CD4-positive, alpha-beta T cell treated with Interleukin-17A for 1 hour (primary cell): ENCODE measurements at regions not wholly inside any gene's neighbourhood (a gene's known extent, or its start where the extent isn't known, plus 50 kb on each side); places are given as distances from the start of the nearest gene placed in this dataset.
"Not testable (repeated sequence)": the region's sequence is repeated elsewhere in the genome, so short reads cannot be mapped to it uniquely, and the experiment has no call there.

ENCODE experiments used
- DNase-seq: peaks from one replicate; pipeline ENCODE4 v3.0.0-alpha.2; 2020

DNA sequence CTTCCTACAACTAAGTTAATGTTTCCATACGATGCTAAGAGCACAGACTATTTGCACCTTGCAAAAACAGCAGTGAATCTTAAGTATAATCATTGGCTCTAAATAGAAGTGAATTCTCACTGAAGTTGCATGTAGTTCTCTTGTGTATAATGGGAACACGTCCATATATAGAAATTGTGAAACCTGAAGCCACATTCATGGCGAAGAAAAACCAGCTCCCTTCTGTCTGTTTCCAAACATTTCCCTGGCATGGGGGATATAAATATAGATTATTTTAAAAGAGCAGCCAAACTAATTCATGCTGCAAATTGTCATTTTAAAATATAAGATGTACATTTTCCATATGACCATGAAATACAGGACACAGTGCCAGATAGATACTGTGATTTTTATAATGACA lies 71.1 kb downstream of the TRAM1L1 start:
- no peak for DNase-seq

DNA sequence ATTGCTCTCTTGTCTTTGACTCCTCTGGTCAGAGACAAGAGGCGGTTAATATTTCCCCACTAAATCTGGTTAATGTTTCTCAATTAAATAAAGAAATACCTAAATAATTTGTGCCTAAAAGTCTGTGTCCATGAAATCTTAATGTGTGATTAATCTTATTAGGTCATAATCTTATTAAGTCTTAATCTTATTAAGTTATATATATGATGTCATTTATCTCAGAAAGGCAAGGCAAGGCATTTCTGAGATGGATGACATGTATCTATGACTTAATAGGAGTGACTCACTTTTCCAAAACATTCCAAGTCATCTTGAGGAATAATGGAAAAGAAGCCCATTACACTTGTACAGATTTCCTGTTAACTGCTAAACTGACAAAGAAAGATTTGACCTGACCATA lies 74.7 kb downstream of the TRAM1L1 start:
- no peak for DNase-seq

DNA sequence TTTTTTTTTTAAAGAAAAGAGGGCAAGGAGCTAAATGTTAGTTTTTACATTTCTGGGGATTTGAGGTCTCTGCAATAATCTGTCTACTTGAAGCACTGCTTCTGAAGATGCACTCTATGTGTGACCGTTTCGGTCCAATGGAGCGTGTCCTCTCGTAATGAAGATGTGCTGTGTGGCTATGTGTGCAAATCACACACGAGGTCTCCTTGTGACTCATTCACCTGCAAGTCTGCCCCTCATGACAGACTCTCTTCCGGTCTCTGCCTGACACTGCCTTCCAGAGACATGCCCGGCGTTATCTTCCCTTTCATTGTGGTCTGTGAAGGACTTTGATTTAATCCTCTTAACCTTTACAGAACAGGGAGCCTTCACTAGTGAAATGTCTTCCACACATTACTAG lies 84.3 kb downstream of the TRAM1L1 start:
- no peak for DNase-seq

DNA sequence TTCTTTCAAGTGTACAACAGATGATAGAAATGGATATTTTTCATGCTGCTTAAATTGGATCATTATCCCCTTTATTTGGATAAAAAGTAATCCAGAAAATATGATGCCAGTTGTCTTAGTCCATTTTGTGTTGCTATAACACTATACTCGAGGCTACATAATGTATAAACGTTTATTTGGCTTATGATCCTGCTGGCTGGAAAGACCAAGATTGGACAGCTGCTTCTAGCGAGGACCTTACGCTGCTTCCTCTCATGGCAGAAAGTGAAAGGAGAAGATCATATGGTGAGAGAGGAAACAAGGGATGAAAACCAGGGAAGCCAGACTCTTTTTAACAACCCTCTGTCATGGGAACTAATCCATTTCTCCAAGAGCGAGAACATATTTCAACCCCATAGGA lies 102.7 kb downstream of the TRAM1L1 start:
- no peak for DNase-seq

DNA sequence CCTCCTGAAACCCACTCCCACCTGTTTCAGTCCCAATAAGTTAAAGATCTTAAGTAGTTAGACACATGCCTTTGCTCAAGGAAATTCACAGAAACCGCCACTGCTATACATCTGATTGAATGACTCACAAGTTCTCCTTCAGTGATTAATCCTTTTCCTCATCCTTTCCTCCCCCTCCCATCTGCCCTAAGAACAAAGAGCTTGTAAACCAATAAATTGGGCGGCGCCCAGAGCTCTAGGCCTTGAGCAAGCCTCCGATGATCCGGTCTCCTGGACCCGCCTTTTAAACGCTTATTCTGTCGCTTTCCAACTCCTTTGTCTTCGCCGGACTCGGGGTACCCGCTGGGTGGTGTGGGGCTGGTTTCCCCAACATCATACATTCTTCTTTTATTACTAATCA lies 104.9 kb downstream of the TRAM1L1 start:
- DNase-seq, result not testable (repeated sequence)

DNA sequence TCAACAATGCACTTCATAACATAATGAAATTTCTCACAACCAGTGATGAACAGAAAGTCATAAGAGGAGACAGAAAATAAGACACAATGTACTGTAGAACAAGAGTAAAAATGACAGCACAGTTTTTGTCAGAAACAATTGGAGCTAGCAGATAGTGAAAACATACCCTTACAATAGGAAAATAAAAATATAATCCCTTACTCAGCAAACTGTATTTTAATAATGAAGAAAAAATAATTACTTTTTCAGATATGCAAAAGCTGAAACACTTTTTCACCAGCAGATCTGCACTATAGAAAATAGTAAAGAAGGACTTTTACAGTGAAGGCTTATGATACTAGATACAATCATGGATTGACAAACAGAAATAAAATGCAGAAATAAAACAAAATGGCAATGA lies 126.3 kb downstream of the TRAM1L1 start:
- no peak for DNase-seq

DNA sequence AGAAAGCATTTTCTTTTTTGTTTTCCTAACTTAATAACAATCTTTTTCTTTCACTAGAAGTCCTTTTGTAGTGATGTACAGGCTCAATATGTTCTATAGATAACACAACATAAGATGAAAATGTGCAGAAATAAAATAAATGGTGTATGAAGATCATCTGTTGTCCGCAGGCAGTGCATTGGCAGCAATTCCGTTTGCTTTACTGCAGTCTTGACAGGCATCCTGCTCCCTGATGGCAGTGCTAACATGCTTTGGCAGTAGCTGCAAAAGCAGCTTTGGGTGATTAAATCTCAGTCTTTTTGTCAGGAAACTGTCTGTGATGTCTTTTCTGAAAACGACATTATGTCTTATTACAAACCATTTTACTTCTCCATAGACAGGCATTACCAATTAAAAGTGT lies 131.4 kb downstream of the TRAM1L1 start:
- DNase-seq, result no peak

DNA sequence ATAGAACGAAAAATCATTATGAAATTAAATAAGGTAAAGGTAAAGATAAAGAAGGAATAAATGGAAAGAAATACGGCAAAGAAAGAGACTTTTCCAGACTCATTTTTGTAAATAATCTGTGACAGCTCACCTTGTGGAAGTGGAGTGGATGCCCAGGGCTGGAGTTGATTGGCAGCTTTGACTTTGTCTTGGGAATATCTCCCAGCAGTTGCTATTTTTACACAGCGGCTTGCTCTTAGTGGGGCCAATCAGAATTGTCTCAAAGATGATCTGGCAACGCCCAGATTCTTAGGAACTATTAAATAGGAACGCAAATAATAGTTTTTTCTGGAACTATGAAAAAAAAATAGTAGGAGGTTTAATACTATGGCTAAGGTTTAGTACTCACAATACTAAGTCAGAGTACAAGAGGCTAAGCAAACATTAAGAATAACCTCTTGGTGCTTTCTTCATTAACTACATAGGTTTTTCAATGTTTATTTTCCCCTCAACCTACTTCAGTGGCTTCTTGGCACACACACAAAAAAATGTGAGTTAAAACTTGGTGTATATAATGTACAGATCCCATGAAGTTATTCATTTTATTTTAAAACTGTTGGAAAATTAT lies 132.7 kb downstream of the TRAM1L1 start:
- no peak for DNase-seq

DNA sequence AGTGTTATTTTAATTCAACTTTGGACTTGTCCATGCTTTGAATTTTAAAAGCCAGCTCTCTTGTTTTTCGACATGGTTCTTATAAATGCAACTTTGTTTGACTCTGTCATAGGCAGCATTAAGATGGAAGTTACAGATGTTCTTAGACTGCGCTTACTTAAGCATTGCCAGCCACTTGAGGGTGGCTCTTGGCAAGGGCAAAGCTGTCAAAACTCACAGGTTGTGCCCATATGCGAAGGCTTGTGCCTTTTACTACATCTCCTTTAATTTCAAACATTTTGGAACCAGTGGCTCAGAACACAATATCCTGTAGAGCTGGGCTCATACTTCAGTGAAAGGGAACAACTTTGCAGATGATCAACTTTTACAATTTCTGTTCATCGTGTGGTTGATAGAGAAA lies 135.5 kb downstream of the TRAM1L1 start:
- DNase-seq, result no peak

DNA sequence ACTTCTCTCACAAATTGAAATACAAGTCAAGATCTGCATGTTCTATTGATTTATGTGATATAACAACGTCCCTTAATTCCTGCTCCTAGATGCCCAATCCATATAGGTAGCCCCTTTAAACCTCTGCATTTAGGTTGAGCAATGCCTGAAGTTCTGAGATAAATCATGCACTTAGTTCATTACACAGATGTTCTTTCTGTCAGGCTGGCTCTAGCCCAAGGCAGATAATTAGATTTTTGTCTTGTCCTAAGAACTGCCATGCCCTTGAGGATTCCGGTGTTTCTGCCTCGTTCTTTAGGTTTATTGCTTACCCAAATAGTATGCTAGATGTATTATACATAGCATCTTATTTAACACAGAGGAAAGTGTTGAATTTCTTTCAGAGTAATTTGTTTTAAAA lies 143.1 kb downstream of the TRAM1L1 start:
- no peak for DNase-seq

DNA sequence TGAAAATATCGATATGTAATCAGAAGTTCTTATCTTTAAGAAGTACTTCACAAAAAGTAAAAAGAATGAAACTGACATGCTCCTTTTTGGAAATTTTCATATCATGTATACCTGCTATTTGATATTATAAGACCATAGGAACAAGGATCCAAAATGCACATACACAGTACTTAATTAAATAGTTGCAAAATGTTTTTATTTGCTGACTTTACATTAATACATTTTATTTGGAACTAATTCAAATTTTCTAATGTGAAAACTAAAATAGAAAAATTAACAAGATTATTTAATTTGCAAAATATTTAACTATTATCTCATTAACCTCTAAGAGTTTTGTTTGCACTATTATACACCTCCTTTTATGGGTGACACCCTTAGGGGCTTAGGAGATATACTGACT lies 155.0 kb downstream of the TRAM1L1 start:
- no peak for DNase-seq

DNA sequence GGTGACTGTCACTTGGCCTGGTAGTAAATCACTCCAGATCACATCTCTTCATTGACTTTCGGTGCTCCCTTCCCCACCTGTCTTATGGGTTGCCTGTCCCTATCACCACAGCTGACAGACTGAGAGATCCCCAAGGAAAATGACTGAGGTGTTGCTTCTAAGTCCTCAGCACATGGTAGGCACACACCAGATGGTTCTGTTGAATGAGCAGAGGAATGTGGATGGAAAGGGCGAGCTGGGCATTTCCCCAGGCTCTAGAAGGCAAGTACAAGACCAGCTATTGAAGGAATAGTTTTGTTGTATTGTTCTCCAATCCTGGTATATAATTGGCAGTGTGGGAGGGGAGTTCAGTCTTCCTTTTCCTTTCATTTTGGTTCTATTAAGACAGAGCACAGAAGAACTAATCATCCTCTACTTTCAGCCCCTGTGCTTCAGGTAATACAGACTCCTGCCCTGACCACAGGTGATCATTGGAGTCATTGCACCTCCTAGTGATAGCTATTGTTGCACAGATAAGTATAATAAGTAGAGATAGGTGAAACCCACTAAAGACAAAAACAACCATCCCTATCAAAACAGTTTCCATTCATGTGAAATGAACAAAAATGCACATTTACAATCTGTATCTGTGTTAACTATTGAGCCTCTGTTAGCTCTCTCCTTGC lies 158.6 kb downstream of the TRAM1L1 start:
- no peak for DNase-seq

DNA sequence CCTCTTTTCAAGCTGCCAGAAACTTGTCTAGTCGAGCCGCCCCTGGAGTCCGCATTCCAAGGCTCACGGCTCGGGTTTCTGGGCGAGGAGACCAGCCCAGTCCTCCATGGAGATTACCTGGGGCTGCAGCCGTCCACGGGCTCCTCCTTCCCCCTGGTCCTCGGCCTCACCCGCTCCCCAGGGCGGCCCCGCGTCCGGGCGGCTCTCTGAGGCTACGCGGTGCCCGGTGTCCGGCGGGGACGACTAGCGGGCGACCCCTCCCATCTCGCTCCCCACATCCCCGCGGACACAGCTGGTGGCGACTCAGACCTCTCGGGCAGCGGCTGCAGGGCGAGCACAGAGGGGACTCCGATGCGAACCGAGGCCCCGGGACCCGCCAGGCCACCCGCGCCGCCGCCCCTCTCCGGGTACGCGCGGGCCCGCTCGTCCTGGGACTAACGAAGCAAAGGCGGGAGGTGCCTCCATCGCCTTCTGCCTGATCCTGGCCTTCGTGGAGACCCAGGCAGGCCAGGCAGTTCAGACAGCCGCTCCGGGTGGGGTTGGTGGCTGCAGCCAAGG lies 159.4 kb downstream of the TRAM1L1 start:
- no peak for DNase-seq

DNA sequence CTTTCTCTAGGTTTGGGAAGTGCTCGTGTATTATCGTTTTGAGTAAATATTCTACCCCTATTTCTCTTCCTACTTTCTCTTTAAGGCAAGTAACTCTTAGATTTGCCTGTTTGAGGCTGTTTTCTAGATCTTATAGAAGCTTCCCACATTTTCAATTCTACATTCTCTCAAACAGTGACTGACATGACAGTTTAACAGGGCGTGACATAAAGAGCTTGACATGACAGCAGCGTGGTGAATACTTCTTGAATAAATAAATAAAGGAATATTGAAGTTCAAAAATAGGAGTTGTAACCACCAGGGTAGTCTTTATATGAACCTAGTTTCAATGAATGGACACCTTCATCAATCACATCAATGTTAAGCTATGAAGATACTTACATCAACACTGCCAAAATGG lies 162.0 kb downstream of the TRAM1L1 start:
- DNase-seq, result no peak

DNA sequence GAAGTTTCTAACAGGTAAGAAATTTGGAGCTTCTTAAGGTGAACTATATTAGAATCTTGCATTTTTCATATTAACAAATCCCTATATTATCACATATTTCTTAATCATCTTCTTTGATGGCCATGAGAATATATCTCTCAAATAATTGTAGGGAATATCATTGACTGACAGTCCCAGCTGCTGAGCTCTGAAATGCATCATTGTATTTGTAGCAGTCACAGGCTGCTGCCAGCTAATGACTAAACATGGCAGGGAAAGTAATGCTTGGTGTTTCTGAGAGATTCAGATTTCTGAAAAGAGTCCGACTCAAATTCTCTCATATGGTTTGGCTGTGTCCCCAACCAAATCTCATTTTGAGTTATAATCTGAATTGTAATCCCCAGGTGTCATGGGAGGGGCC lies 171.9 kb downstream of the TRAM1L1 start:
- DNase-seq, result no peak

DNA sequence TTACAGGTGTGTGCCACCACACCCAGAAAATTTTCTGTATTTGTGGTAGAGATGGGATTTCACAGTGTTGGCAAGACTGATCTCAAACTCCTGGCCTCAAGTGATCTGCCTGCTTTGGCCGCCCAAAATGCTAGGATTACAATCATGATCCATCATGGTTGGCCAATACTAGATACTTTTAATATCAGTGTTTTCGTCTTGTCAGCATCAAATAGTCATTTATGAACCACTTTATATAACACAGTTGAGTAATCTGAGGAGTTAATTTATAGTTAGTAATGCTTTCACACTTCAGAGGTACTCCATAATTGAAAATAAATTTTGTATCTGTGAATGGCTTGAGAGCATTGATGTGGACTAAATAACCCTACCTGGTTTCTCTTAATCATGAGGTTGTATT lies 178.6 kb downstream of the TRAM1L1 start:
- no peak for DNase-seq

DNA sequence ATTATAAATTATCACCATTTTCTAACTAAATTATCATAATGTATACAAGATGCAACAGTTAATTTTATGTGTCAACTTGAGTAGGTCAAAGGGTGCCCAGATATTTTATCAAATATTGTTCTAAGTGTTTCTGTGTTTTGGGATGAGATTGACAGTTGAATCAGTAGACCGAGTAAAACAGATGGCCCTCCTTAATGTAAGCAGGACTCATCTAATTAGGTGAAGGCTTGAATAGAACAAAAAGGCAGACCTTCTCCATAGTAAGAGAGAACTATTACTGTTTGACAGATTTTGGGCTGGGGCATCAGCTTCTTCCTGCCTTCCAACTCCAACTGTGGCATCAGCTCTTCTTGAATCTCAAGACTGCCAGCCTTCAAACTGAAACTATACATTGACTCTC lies 185.8 kb downstream of the TRAM1L1 start:
- DNase-seq, result no peak

DNA sequence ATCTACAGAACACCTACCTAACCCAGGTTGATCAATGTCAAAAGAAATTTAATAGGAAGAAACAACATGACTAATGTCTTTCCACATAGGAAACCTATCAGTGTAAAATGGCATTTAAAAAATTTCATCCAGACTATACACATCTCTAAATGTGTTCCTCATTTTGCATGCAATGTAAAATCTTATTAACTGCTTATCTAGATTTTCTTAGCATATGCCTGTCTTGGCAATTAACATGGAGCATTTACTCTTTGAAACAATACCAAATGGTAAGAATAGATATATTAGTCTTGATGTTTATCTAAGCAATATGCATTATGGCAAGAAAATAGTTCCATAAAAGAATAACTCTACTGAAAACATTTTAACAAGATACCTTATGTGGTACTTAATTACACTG lies 199.8 kb downstream of the TRAM1L1 start:
- no peak for DNase-seq

DNA sequence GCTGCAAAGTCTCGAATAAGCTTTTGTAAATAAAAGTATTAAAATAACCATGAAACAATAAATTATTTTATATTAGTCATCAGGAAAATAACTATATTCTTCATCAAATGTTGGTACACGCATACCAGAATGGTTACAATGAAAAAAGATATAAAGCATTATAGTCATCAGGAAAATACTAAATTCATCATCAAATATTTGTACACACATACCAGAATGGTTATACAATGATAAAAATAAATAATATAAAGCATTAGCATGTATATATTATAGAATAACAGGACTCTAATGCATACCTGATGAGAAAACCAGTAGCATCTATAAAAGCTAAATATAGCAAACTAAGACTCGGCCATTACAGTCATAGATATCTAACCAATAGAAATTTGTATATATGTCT lies 202.9 kb downstream of the TRAM1L1 start:
- DNase-seq, result no peak

DNA sequence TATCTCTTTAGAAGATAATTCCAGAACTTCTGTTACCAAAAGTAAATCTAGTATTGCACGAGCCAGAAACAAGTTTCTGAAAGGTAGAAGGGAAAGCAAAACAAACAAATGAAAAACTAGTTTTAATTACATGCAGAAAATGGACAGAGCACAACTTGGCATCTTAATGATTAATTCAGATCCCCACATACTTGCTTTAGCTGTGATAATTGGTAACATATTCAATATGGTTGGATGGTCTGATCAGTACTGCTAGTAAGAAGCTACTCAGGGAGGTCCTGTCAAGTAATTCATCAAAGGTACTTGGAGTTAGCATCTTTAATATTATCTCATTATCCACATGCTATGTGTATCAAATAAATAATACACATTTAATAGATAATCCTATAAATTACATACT lies 204.3 kb downstream of the TRAM1L1 start:
- DNase-seq, result no peak

DNA sequence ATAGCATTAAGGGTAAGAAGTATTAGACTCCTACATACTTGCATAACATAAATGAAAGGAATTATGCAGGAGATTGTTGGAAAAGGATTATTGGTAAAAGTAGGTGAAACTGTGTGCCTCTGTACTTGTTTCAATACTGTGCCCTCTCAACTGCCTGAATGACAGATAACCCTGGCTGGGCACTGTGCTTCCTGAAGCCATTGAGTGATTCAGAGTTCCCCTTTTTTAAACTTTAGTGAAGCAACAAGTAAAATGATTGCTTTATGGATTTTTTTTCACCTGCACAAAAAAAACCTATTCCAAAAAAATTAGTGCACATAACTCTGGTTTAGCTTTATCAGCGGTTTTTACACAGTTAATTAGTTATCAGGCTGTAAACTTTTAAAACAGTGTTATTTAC lies 204.8 kb downstream of the TRAM1L1 start:
- DNase-seq, result no peak

DNA sequence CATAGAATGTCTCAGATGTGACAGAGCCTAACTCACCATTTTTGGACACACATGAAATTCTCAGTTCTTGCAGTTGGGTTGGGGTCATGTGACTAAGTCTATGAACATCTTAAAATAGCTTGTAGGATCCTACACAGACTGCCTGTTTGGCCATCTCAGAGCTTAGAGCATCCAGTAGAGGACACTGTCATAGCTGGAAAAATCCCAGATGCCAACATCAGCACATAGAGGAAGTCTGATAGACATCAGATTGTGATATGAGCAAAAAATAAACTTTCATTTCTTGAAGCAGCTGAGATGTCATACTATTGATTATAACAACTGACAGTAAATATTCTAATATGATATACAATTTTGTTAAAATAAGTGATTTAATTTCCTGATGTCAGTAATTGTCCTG lies 207.1 kb downstream of the TRAM1L1 start:
- no peak for DNase-seq

DNA sequence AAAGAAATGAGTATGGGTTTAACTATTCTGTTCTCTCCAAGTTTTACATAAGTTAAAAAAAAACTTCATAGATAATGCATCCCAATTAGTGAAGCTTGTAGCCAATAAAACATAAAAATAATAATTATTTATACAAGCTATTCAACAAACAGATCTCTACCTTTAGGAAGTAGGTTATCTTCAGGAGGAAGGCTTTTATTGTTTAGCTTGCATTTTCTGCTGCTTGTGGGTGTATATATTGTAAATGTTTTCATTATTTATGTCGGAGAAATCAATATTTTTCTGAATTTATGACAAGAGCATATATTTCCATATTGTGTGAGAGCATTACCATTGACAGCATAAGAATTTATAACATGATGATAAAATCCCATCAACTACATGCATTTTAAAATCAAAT lies 208.3 kb downstream of the TRAM1L1 start:
- no peak for DNase-seq

DNA sequence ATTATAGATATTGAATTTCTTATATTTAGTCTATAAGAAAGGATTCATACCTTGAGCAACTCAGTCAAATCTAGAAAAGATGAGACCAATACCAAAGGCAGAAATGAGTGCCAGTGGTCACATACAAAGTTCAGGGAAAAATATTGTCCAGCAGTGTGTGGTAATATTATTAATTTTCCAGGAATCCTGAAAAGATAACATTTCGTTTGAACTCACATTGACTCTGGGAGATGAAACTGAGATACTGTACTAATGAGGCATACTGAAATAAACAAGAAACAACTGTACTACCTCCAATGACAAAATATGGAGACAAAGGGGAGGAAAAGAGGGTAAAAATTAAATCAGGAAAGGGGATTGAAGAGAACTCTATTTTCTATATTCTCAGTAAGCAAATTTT lies 212.4 kb downstream of the TRAM1L1 start:
- DNase-seq, result no peak

DNA sequence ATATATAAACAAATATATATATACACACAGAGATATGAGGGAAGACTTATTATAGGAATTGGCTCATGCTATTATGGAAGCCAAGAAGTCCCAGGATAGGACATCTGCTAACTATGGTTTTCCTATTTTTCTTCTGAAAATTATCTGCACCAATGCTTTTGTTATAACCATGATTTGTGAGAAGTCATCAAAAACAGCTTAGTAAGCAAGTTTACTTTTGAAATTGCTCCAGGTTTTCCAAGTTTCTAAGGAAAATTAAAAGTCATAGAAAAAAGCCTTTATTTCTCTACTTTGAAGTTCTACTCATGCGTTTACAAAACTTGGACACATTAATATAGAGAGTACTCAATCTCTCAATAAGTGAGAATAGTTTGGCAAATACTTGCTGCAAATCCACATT lies 213.1 kb downstream of the TRAM1L1 start:
- DNase-seq, result no peak
